Breast epithelium (tissue), 3 donors: ENCODE measurements at regions not wholly inside any gene's neighbourhood (a gene's known extent, or its start where the extent isn't known, plus 50 kb on each side); places are given as distances from the start of the nearest gene placed in this dataset.

Experiments
- POLR2AphosphoS5 ChIP-seq, 3 donors: sonication (generic); formaldehyde crosslinking; IDR thresholded peaks; one replicate each; pipeline ENCODE4 v1.6.1; 2017; ENCODE audit warnings: antibody characterized with exemption in 3 of 3
- TF ChIP-seq, protein P1 (sequence below), 3 donors: fragments of 450-650 bp; IDR thresholded peaks; one replicate each; pipeline ENCODE4 v1.5.1; 2016 to 2017; ENCODE audit warnings: antibody characterized with exemption in 3 of 3, mild to moderate bottlenecking in 3 of 3, moderate library complexity in 3 of 3

- TF ChIP-seq, protein P1, sequence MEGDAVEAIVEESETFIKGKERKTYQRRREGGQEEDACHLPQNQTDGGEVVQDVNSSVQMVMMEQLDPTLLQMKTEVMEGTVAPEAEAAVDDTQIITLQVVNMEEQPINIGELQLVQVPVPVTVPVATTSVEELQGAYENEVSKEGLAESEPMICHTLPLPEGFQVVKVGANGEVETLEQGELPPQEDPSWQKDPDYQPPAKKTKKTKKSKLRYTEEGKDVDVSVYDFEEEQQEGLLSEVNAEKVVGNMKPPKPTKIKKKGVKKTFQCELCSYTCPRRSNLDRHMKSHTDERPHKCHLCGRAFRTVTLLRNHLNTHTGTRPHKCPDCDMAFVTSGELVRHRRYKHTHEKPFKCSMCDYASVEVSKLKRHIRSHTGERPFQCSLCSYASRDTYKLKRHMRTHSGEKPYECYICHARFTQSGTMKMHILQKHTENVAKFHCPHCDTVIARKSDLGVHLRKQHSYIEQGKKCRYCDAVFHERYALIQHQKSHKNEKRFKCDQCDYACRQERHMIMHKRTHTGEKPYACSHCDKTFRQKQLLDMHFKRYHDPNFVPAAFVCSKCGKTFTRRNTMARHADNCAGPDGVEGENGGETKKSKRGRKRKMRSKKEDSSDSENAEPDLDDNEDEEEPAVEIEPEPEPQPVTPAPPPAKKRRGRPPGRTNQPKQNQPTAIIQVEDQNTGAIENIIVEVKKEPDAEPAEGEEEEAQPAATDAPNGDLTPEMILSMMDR (IDR thresholded peaks at IDR 0.05), result no peak
- no peak for TF ChIP-seq POLR2AphosphoS5 (IDR thresholded peaks at IDR 0.05)
These were observed 78.4 kb upstream of the PALS2 start for GRCh38 chr7:24494832-24495231.
